GM21528 (cell line): ENCODE measurements at regions not wholly inside any gene's neighbourhood (a gene's known extent, or its start where the extent isn't known, plus 50 kb on each side); places are given as distances from the start of the nearest gene placed in this dataset.

Source experiments
- ATAC-seq: cut with Tn5 transposase; IDR thresholded peaks from one replicate; pipeline ENCODE4 v1.9.1; 2021; ENCODE audit warnings: mild to moderate bottlenecking, moderate library complexity; ENCODE audit not compliant: unreplicated experiment, low FRiP score

GRCh38 chr5:135220394-135221186 lies 178.4 kb downstream of the MACROH2A1 start:
- no peak for ATAC-seq

GRCh38 chr5:135219868-135220267 lies 179.2 kb downstream of the MACROH2A1 start:
- ATAC-seq = no peak

- ATAC-seq = no peak
These were observed 180.1 kb downstream of the MACROH2A1 start for GRCh38 chr5:135218790-135219568.

- no peak for ATAC-seq
These were observed 180.6 kb downstream of the MACROH2A1 start for GRCh38 chr5:135218486-135218755.

- ATAC-seq = no peak
These were observed 181.2 kb downstream of the MACROH2A1 start for GRCh38 chr5:135217669-135218485.

- no peak for ATAC-seq
These were observed 182.3 kb downstream of the MACROH2A1 start for GRCh38 chr5:135216471-135217343.

- ATAC-seq = no peak
These were observed 181.8 kb upstream of the PITX1 start for GRCh38 chr5:135215617-135216470.

- ATAC-seq = no peak
These were observed 181.0 kb upstream of the PITX1 start for GRCh38 chr5:135214897-135215616.

GRCh38 chr5:135213466-135214239 lies 179.6 kb upstream of the PITX1 start:
- no peak for ATAC-seq

- no peak for ATAC-seq
These were observed 179.0 kb upstream of the PITX1 start for GRCh38 chr5:135213027-135213386.

- ATAC-seq = no peak
These were observed 178.5 kb upstream of the PITX1 start for GRCh38 chr5:135212361-135213026.

GRCh38 chr5:135211791-135212190 lies 177.8 kb upstream of the PITX1 start:
- no peak for ATAC-seq

- no peak for ATAC-seq
These were observed 177.2 kb upstream of the PITX1 start for GRCh38 chr5:135211083-135211790.

- no peak for ATAC-seq
These were observed 176.4 kb upstream of the PITX1 start for GRCh38 chr5:135210286-135211055.

- no peak for ATAC-seq
These were observed 175.1 kb upstream of the PITX1 start for GRCh38 chr5:135208903-135209721.
